KMS-11 (cell line): ENCODE measurements at regions not wholly inside any gene's neighbourhood (a gene's known extent, or its start where the extent isn't known, plus 50 kb on each side); places are given as distances from the start of the nearest gene placed in this dataset.
"Not testable (repeated sequence)": the region's sequence is repeated elsewhere in the genome, so short reads cannot be mapped to it uniquely, and the experiment has no call there.

Source experiments
- H2AFZ ChIP-seq: fragments of 200-600 bp; sonication (generic); 2 replicates; pipeline ENCODE4 v1.6.1; 2016; ENCODE audit warnings: antibody characterized with exemption, mixed run types, low read depth
- H3K27ac ChIP-seq: fragments of 200-600 bp; sonication (generic); 2 replicates; pipeline ENCODE4 v1.6.1; 2016; ENCODE audit warnings: mild to moderate bottlenecking, mixed run types
- H3K27me3 ChIP-seq: fragments of 200-600 bp; sonication (generic); 2 replicates; pipeline ENCODE4 v1.6.1; 2017; ENCODE audit warnings: mild to moderate bottlenecking, low read depth, mixed run types, moderate library complexity; ENCODE audit not compliant: insufficient read depth
- H3K36me3 ChIP-seq: fragments of 200-600 bp; sonication (generic); 2 replicates; pipeline ENCODE4 v1.6.1; 2017; ENCODE audit warnings: mild to moderate bottlenecking, mixed run types; ENCODE audit not compliant: insufficient read depth
- H3K4me1 ChIP-seq: fragments of 200-600 bp; sonication (generic); 2 replicates; pipeline ENCODE4 v1.6.1; 2016; ENCODE audit warnings: mild to moderate bottlenecking, low read depth, mixed run types; ENCODE audit not compliant: poor library complexity, severe bottlenecking
- H3K4me2 ChIP-seq: fragments of 200-600 bp; sonication (generic); 2 replicates; pipeline ENCODE4 v1.7.0; 2016; ENCODE audit warnings: mild to moderate bottlenecking, mixed run types
- H3K4me3 ChIP-seq: fragments of 200-600 bp; sonication (generic); IDR thresholded peaks from 2 replicates; pipeline ENCODE4 v1.6.1; 2017; ENCODE audit warnings: low read depth, low read length, mixed read lengths; ENCODE audit not compliant: insufficient read depth
- H3K79me2 ChIP-seq: fragments of 200-600 bp; sonication (generic); 2 replicates; pipeline ENCODE4 v1.6.1; 2016; ENCODE audit warnings: low read depth, mixed run types; ENCODE audit not compliant: insufficient read depth
- H3K9ac ChIP-seq: fragments of 200-600 bp; sonication (generic); 2 replicates; pipeline ENCODE4 v1.6.1; 2016; ENCODE audit warnings: mild to moderate bottlenecking, mixed run types
- H4K20me1 ChIP-seq: fragments of 200-600 bp; sonication (generic); 2 replicates; pipeline ENCODE4 v1.6.1; 2016; ENCODE audit warnings: mild to moderate bottlenecking, mixed run types; ENCODE audit not compliant: insufficient read depth
- CTCF ChIP-seq: fragments of 200-600 bp; sonication (generic); conservative IDR thresholded peaks from 2 replicates; pipeline ENCODE4 v1.6.1; 2017; ENCODE audit warnings: low read depth, mild to moderate bottlenecking, antibody characterized with exemption, low read length, moderate library complexity, mixed read lengths

DNA sequence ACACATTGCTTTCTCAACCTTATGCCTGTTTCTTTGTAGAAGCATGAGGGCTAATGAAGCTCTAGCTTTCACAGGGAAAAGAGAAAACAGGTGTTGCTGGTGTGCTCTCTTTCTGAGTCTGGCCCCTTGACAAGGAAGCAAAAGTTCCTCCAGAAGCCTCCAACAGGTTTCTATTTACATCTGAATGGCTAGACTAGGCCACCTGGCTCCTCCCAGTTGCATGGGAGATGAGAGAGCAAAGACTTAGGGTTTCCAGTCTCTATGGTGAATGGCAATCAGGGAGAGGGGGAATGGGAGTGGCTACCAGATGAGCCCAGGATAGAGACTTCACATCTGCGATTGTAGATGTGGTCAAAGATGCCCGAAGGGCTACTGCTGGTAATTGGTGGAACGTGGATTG is 138.1 kb upstream of the PLXNC1 start:
- no peak overlapping the region for H3K4me2 ChIP-seq
- no peak overlapping the region for H3K9ac ChIP-seq
- no peaks in the 10 kb centered on the region for H4K20me1 ChIP-seq

GRCh38 chr12:94012071-94012470 is 136.3 kb upstream of the PLXNC1 start:
- H3K4me1 ChIP-seq: no peaks in the 10 kb centered on the region
- H3K27ac ChIP-seq: no peak overlapping the region
- H3K9ac ChIP-seq: no peak overlapping the region
- H3K4me2 ChIP-seq: no peak overlapping the region
- no peaks in the 10 kb centered on the region for H3K79me2 ChIP-seq
- H2AFZ ChIP-seq: no peak overlapping the region
- no peak overlapping the region for H3K4me3 ChIP-seq
- H4K20me1 ChIP-seq: no peaks in the 10 kb centered on the region
- no peak for TF ChIP-seq CTCF
- no peaks in the 10 kb centered on the region for H3K36me3 ChIP-seq
- H3K27me3 ChIP-seq: no peaks in the 10 kb centered on the region

More for the DNA sequence above, 138.1 kb upstream of the PLXNC1 start:
- no peak overlapping the region for H2AFZ ChIP-seq
- H3K27me3 ChIP-seq: no peaks in the 10 kb centered on the region
- no peaks in the 10 kb centered on the region for H3K4me1 ChIP-seq
- H3K36me3 ChIP-seq: no peaks in the 10 kb centered on the region
- no peak overlapping the region for H3K4me3 ChIP-seq
- no peaks in the 10 kb centered on the region for H3K79me2 ChIP-seq
- H3K27ac ChIP-seq: no peak overlapping the region
- no peak for TF ChIP-seq CTCF

DNA sequence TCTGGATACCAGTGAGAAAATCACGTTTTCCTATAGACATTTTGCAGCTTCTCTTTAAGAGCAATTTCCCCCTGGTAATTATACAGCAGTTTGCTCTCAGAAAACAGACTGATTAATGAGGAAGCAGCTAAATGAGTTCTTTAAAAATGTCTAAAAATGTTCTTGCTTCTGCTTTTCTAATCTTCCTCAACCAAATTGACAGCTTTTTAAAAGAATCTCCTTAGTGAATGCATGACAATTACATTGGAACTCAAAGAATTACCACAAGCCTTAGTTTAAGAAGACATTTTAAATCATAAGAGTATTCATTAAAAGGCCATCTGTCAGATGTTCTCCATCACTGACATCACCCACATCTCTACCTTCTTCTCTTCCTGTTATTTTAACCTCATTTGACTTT is 135.8 kb upstream of the PLXNC1 start:
- H3K9ac ChIP-seq: no peak overlapping the region
- no peak for TF ChIP-seq CTCF
- no peak overlapping the region for H2AFZ ChIP-seq
- H3K4me2 ChIP-seq: no peak overlapping the region
- H3K36me3 ChIP-seq: no peaks in the 10 kb centered on the region
- H3K27me3 ChIP-seq: no peaks in the 10 kb centered on the region
- H4K20me1 ChIP-seq: no peaks in the 10 kb centered on the region
- no peaks in the 10 kb centered on the region for H3K4me1 ChIP-seq
- H3K4me3 ChIP-seq: no peak overlapping the region
- H3K79me2 ChIP-seq: no peaks in the 10 kb centered on the region
- H3K27ac ChIP-seq: no peak overlapping the region

DNA sequence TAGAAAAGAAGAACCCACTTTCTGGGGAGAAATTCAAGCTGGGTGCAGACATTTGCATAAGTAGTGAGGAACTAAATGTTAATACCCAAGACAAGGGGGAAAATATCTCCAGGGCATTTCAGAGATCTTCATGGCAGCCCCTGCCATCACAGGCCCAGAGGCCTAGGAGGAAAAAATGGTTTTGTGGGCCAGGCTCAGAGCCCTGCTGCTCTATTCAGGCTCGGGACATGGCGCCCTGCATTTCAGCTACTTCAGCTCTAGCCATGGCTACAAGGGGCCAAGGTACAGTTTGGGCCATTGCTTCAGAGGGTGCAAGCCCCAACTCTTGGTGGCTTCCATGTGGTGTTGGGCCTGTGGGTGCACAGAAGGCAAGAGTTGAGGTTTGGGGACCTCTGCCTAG is 131.1 kb upstream of the PLXNC1 start:
- not testable (repeated sequence) for H3K36me3 ChIP-seq

DNA sequence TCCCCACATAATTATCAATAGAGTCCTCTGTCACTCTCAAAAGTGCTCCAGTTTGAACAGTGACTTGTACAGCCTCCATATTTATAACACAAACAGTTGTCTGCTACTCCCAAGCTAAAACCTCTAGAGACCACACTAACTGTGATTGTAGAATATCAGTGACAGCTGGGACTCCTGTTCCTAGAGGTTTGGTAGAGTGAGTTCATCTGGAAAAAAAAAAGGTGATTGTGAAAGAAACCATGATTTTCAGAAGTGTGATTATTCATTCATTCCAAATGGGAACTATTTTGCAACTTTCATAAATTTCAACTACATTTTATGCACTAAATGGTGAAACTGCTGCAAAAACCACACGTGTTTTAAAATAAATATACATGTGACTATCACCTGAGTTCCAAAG is 128.0 kb upstream of the PLXNC1 start:
- Histone ChIP-seq H4K20me1 (no peaks in the 10 kb centered on the region), H3K36me3 (no peaks in the 10 kb centered on the region), H3K4me3 (no peak overlapping the region), H2AFZ (no peak overlapping the region), H3K27ac (no peak overlapping the region), H3K4me1 (no peaks in the 10 kb centered on the region), H3K4me2 (no peak overlapping the region), H3K79me2 (no peaks in the 10 kb centered on the region), H3K9ac (no peak overlapping the region), H3K27me3 (no peaks in the 10 kb centered on the region)
- TF ChIP-seq CTCF: no peak

More for the DNA sequence above, 131.1 kb upstream of the PLXNC1 start:
- H3K27me3 ChIP-seq, H3K4me1 ChIP-seq, H3K4me3 ChIP-seq, H3K4me2 ChIP-seq, H3K79me2 ChIP-seq, H4K20me1 ChIP-seq, H3K27ac ChIP-seq, H3K9ac ChIP-seq, H2AFZ ChIP-seq: not testable (repeated sequence)
